GM12892 (cell line): ENCODE measurements at regions not wholly inside any gene's neighbourhood (a gene's known extent, or its start where the extent isn't known, plus 50 kb on each side); places are given as distances from the start of the nearest gene placed in this dataset.

Source experiments
- DNase-seq: peaks from one replicate; pipeline ENCODE4 v3.0.0; 2011; ENCODE audit not compliant: insufficient read length
- FAIRE-seq: peaks from 2 replicates; lab custom pipeline; 2011; peaks lifted over from hg19 to GRCh38; lab: Jason Lieb, UNC
- POLR2A ChIP-seq: IDR thresholded peaks from 2 replicates; pipeline ENCODE4 v1.6.1; 2011; ENCODE audit warnings: low read depth, low read length, control low read depth
- POLR2AphosphoS5 ChIP-seq: IDR thresholded peaks from 2 replicates; pipeline ENCODE4 v1.6.1; 2011; ENCODE audit warnings: low read depth, low read length, control low read depth
- TAF1 ChIP-seq: IDR thresholded peaks from 2 replicates; pipeline ENCODE4 v1.6.1; 2011; ENCODE audit warnings: low read depth, mild to moderate bottlenecking, control low read depth, low read length, borderline replicate concordance

- FAIRE-seq = no peak
- DNase-seq = no peak
- no peak for TF ChIP-seq TAF1
- no peak for TF ChIP-seq POLR2AphosphoS5
- TF ChIP-seq POLR2A = no peak
Observed at GRCh38 chr10:56844978-56845529, 484.0 kb upstream of the ZWINT start.

GRCh38 chr10:56836659-56837058 is 475.6 kb upstream of the ZWINT start:
- DNase-seq = no peak
- no peak for FAIRE-seq
- TF ChIP-seq POLR2A (no peak), TAF1 (no peak), POLR2AphosphoS5 (no peak)

DNA sequence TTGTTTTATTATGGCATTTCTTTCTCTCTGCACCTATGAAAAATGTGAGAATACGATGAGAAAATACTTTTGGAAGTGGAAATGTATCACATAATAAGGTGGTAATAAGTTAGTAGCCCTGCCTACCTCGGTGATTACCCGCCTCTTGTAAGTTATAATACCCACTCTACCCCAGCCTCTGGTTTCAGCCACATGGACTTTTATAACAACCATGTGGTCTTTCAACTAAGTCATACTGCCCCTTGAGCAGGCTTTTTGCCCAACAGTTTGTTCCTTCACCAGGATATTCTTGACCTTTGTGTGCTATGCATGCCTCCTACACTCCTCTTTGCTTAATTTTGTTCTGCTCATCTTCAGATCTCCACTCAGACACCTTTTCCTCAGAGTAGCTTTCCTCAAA is 470.6 kb upstream of the ZWINT start:
- TF ChIP-seq POLR2AphosphoS5 (no peak), POLR2A (no peak), TAF1 (no peak)
- DNase-seq (no peak), FAIRE-seq (no peak)

- TF ChIP-seq TAF1 = no peak
- TF ChIP-seq POLR2A = no peak
- no peak for TF ChIP-seq POLR2AphosphoS5
- DNase-seq (no peak), FAIRE-seq (no peak)
Observed at GRCh38 chr10:56823849-56824248, 462.8 kb upstream of the ZWINT start.

- no peak for DNase-seq
- TF ChIP-seq POLR2A = no peak
- no peak for FAIRE-seq
Observed at GRCh38 chr10:56805022-56805421, 444.0 kb upstream of the ZWINT start.

- no peak for DNase-seq
- no peak for FAIRE-seq
- no peak for TF ChIP-seq POLR2AphosphoS5
- no peak for TF ChIP-seq POLR2A
- TF ChIP-seq TAF1 = no peak
Observed at GRCh38 chr10:56785292-56785691, 424.2 kb upstream of the ZWINT start.

- FAIRE-seq = no peak
- no peak for TF ChIP-seq POLR2A
- TF ChIP-seq TAF1 = no peak
- no peak for TF ChIP-seq POLR2AphosphoS5
Observed at GRCh38 chr10:56782503-56782902, 421.4 kb upstream of the ZWINT start.

DNA sequence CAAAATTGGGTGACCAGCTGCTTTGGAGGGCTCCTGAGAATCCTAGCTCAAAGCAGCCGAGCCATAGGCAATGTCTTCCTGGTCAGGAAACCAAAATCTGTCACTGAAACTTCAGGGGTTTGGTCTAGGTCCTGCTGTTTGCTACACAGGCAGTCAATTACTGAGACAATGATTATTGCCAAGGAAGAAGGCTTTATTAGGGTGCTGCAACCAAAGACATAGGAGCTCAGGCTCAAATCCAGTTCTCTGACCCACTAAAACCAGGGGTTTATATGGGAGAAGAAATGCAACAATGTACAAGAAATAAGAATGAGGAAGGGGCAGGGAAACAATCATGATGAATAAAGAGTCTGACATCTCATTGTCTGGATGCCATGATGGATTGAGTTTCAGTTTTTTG is 410.3 kb upstream of the ZWINT start:
- DNase-seq = no peak
- no peak for FAIRE-seq

More at GRCh38 chr10:56782503-56782902, 421.4 kb upstream of the ZWINT start:
- no peak for DNase-seq

DNA sequence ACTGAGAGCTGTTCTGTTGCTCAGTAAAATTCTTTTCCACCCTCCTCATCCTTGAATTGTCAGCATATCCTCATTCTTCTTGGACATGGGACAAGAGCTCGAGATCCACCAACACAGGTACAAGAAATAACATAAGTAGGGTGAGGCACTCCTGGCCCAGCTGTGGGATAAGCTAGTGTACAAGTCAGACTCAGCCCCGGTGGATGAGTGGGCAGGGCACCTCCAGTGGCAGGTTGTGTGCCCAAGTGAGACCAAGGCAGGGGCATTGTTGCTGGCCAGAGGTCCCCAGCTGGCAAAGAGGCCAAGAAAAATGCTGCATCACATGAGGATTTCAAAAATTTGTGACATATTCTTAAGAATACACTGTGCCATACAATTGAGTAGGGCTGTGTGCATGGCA is 402.0 kb upstream of the ZWINT start:
- no peak for TF ChIP-seq TAF1
- no peak for TF ChIP-seq POLR2AphosphoS5
- no peak for TF ChIP-seq POLR2A
- FAIRE-seq = no peak
- DNase-seq = no peak

More for the DNA sequence above, 410.3 kb upstream of the ZWINT start:
- TF ChIP-seq POLR2A (no peak), TAF1 (no peak), POLR2AphosphoS5 (no peak)

GRCh38 chr10:56745490-56745889 is 384.4 kb upstream of the ZWINT start:
- FAIRE-seq (no peak), DNase-seq (no peak)
- TF ChIP-seq POLR2A (no peak), TAF1 (no peak), POLR2AphosphoS5 (no peak)

GRCh38 chr10:56728349-56728748 is 367.3 kb upstream of the ZWINT start:
- TF ChIP-seq POLR2A = no peak
- no peak for TF ChIP-seq TAF1
- no peak for TF ChIP-seq POLR2AphosphoS5
- DNase-seq (no peak), FAIRE-seq (no peak)

DNA sequence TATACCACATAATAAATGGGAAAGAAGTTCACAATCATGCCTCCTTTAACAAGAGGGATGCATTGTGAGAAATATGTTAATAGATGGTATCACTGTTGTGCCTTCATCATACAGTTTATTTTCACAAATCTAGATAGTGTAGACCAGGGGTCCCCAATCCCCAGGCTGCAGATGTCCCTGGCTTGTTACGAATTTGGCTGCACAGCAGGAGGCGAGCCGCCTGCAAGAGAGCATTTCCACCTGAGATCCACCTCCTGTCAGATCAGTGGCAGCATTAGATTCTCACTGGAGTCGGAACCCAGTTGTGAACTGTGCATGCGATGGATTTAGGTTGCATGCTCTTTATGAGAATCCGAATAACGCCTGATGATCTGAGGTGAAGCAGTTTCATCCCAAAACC is 361.9 kb upstream of the ZWINT start:
- FAIRE-seq = no peak
- no peak for TF ChIP-seq TAF1
- TF ChIP-seq POLR2A = no peak
- TF ChIP-seq POLR2AphosphoS5 = no peak
- DNase-seq = no peak
